ENCODE measurements at regions not wholly inside any gene's neighbourhood (a gene's known extent, or its start where the extent isn't known, plus 50 kb on each side); places are given as distances from the start of the nearest gene placed in this dataset.
"Not testable (repeated sequence)": the region's sequence is repeated elsewhere in the genome, so short reads cannot be mapped to it uniquely, and the experiment has no call there.

DNA sequence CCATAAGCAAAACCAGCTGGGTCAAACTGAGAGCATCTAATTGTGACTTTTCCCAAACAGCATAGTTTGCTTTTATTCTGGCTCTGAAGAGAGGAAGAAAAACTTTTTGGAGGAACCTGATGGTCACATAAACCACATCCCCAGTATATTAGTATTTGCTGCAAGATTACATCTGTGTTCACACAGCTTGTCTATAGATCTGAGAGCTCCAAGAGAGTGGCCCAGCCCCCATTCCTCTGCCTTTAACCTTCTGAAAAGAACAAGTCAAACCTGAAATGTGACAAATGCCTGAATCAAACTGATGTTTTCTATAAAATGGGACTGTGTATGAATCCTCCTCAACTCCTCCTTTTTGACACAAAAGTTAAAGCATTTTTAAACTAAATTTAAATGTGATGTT lies 435.2 kb downstream of the ZNF479 start:
- H3K4me1 ChIP-seq (ENCODE audit: insufficient read depth, low read length); DNase-seq; H3K27ac ChIP-seq (ENCODE audit: low read depth in 1 of 2, low read length in 2 of 2); H3K36me3 ChIP-seq (ENCODE audit: insufficient read depth, low read length); H3K36me3 Mint-ChIP-seq (ENCODE audit: low read depth); POLR2A ChIA-PET; CTCF ChIA-PET; H3K27me3 Mint-ChIP-seq; H3K27ac Mint-ChIP-seq; H3K4me3 Mint-ChIP-seq; intact Hi-C loops (cut with DNase I, micrococcal nuclease); H3K27me3 ChIP-seq (ENCODE audit: control insufficient read depth in 1 of 2, insufficient read depth in 2 of 2, low read length in 2 of 2); H3K4me1 Mint-ChIP-seq (ENCODE audit: low read depth); ATAC-seq (ENCODE audit: poor library complexity); H3K4me3 ChIP-seq (ENCODE audit: low read length): not testable (repeated sequence)
- H3K9me3 ChIP-seq (ENCODE audit: control insufficient read depth in 1 of 2, insufficient read depth in 1 of 2, low read length in 2 of 2), result peaks cover 8 to 17% of the 10 kb centered on the region in 2 experiments
- H3K9me3 Mint-ChIP-seq, result peaks cover 19% of the 10 kb centered on the region

DNA sequence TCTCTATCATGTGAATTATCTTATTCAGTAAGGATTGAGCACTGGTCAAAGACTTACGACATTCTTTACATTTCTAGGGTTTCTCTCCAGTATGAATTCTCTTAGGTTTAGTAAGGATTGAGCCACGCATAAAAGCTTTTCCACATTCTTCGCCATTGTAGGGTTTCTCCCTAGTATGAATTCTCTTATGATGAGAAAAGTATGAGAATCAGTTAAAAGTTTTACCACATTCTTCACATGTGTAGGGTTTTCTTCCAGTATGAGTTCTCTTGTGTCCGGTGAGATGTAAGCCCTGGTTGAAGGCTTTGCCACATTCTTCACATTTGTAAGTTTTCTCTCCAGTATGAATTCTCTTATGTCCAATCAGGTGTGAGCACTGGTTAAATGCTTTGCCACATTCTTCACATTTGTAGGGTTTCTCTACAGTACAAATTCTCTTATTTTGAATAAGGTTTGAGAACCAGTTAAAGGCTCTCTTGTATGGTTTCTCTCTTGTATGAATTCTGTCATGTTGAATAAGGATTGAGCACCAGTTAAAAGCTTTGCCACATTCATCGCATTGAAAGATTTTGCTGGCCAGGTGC lies 445.9 kb downstream of the ZNF479 start:
- H3K4me1 ChIP-seq (ENCODE audit: insufficient read depth, low read length), result no peaks in the 10 kb centered on the region
- H3K36me3 ChIP-seq (ENCODE audit: insufficient read depth, low read length), result no peaks in the 10 kb centered on the region
- H3K9me3 Mint-ChIP-seq, result peaks cover 8% of the 10 kb centered on the region
- H3K4me3 Mint-ChIP-seq, result no peak overlapping the region
- intact Hi-C loops (cut with DNase I, micrococcal nuclease), result no loop called here
- DNase-seq (no peak), ATAC-seq (ENCODE audit: poor library complexity) (no peak)
- no peaks in the 10 kb centered on the region for H3K4me1 Mint-ChIP-seq (ENCODE audit: low read depth)
- no peak overlapping the region for H3K27ac Mint-ChIP-seq
- TF ChIP-seq, protein P1, sequence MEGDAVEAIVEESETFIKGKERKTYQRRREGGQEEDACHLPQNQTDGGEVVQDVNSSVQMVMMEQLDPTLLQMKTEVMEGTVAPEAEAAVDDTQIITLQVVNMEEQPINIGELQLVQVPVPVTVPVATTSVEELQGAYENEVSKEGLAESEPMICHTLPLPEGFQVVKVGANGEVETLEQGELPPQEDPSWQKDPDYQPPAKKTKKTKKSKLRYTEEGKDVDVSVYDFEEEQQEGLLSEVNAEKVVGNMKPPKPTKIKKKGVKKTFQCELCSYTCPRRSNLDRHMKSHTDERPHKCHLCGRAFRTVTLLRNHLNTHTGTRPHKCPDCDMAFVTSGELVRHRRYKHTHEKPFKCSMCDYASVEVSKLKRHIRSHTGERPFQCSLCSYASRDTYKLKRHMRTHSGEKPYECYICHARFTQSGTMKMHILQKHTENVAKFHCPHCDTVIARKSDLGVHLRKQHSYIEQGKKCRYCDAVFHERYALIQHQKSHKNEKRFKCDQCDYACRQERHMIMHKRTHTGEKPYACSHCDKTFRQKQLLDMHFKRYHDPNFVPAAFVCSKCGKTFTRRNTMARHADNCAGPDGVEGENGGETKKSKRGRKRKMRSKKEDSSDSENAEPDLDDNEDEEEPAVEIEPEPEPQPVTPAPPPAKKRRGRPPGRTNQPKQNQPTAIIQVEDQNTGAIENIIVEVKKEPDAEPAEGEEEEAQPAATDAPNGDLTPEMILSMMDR (IDR thresholded peaks at IDR 0.05), result no peak
- H3K27me3 Mint-ChIP-seq, result no peaks in the 10 kb centered on the region
- no peaks in the 10 kb centered on the region for H3K36me3 Mint-ChIP-seq (ENCODE audit: low read depth)
- ChIA-PET POLR2A (no interaction called here), CTCF (no interaction called here)
- no peaks in the 10 kb centered on the region for H3K27me3 ChIP-seq (ENCODE audit: control insufficient read depth in 1 of 2, insufficient read depth in 2 of 2, low read length in 2 of 2)
- H3K27ac ChIP-seq (ENCODE audit: low read depth in 1 of 2, low read length in 2 of 2), result no peak overlapping the region
- peaks cover 19 to 57% of the 10 kb centered on the region in 2 experiments for H3K9me3 ChIP-seq (ENCODE audit: control insufficient read depth in 1 of 2, insufficient read depth in 1 of 2, low read length in 2 of 2)
- no peak overlapping the region for H3K4me3 ChIP-seq (ENCODE audit: low read length)

DNA sequence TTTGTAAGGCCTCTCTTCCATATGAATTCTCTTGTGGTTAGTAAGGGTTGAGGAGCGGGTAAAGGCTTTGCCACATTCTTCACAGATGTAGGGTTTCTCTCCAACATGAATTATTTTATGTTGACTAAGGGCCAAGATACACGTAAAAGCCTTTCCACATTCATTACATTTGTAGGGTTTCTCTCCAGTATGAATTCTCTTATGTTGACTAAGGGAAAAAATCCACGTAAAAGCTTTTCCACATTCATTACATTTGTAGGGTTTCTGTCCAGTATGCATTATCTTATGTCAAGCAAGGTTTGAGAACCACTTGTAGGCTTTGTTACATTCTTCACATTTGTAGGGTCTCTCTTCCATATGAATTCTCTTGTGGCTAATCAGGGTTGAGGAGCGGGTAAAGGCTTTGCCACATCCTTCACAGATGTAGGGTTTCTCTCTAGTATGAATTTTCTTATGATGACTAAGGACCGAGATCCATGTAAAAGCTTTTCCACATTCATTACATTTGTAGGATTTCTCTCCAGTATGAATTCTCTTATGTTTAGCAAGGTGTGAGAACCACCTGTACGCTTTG lies 493.0 kb downstream of the ZNF479 start:
- DNase-seq (no peak), ATAC-seq (ENCODE audit: poor library complexity) (no peak)
- Mint-ChIP-seq H3K4me3 (no peak overlapping the region), H3K4me1 (ENCODE audit: low read depth) (no peaks in the 10 kb centered on the region), H3K36me3 (ENCODE audit: low read depth) (peaks cover 16% of the 10 kb centered on the region), H3K27ac (no peak overlapping the region), H3K27me3 (no peaks in the 10 kb centered on the region), H3K9me3 (peaks cover 31% of the 10 kb centered on the region)
- TF ChIP-seq, protein P1 (IDR thresholded peaks at IDR 0.05), result no peak
- POLR2A ChIA-PET, result no interaction called here
- H3K36me3 ChIP-seq (ENCODE audit: insufficient read depth, low read length), result no peaks in the 10 kb centered on the region
- H3K4me1 ChIP-seq (ENCODE audit: insufficient read depth, low read length), result no peaks in the 10 kb centered on the region
- CTCF ChIA-PET, result no interaction called here
- intact Hi-C loops (cut with DNase I, micrococcal nuclease), result no loop called here
- H3K9me3 ChIP-seq (ENCODE audit: control insufficient read depth in 1 of 2, insufficient read depth in 1 of 2, low read length in 2 of 2), result peaks cover 31 to 70% of the 10 kb centered on the region in 2 experiments
- H3K27me3 ChIP-seq (ENCODE audit: control insufficient read depth in 1 of 2, insufficient read depth in 2 of 2, low read length in 2 of 2), result no peaks in the 10 kb centered on the region
- no peak overlapping the region for H3K4me3 ChIP-seq (ENCODE audit: low read length)
- H3K27ac ChIP-seq (ENCODE audit: low read depth in 1 of 2, low read length in 2 of 2), result no peak overlapping the region

DNA sequence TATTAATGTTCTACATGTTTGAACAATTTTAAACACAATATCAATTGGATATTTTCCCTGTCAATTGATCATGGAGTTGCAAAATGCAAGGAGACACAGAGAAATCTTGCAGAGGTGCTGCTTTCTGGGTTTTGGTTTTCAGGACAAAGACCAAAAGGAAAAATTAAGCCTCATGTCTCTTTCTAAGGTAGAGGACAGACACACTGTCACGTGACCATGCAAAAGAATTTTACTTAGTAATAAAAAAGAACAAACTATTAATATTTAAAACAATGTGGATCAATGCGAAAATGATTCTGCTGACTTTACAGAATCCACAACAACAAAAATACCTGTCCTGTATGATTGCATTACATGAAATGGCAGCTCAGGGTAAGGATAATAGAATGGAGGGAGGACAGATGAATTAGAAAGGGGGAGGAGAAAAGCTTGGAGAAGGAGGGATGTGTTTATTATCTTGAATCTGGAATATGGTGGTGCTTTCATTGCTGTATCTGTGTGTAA lies 493.7 kb upstream of the NUPR2 start:
- POLR2A ChIA-PET, result no interaction called here
- no peak for DNase-seq
- CTCF ChIA-PET, result no interaction called here
- Mint-ChIP-seq H3K9me3 (peaks cover 23% of the 10 kb centered on the region), H3K27ac (no peak overlapping the region), H3K4me1 (ENCODE audit: low read depth) (no peaks in the 10 kb centered on the region), H3K4me3 (no peak overlapping the region), H3K27me3 (no peaks in the 10 kb centered on the region), H3K36me3 (ENCODE audit: low read depth) (no peaks in the 10 kb centered on the region)
- TF ChIP-seq, protein P1 (IDR thresholded peaks at IDR 0.05), result no peak
- H3K9me3 ChIP-seq (ENCODE audit: control insufficient read depth in 1 of 2, insufficient read depth in 1 of 2, low read length in 2 of 2), result peaks cover 9 to 14% of the 10 kb centered on the region in 2 experiments
- no peaks in the 10 kb centered on the region for H3K36me3 ChIP-seq (ENCODE audit: insufficient read depth, low read length)
- H3K4me1 ChIP-seq (ENCODE audit: insufficient read depth, low read length), result no peaks in the 10 kb centered on the region
- H3K27ac ChIP-seq (ENCODE audit: low read depth in 1 of 2, low read length in 2 of 2), result no peak overlapping the region
- no peak for ATAC-seq (ENCODE audit: poor library complexity)
- no peak overlapping the region for H3K4me3 ChIP-seq (ENCODE audit: low read length)
- no peaks in the 10 kb centered on the region for H3K27me3 ChIP-seq (ENCODE audit: control insufficient read depth in 1 of 2, insufficient read depth in 2 of 2, low read length in 2 of 2)
- intact Hi-C loops (cut with DNase I, micrococcal nuclease), result loop anchor here in 1 of 2 experiments (10.0 kb wide), 1 partner anchor 65 kb away; no protein-coding TSS in a partner anchor

All from CD4-positive, alpha-beta T cell (primary cell).